HG03469 (cell line): ENCODE measurements at regions not wholly inside any gene's neighbourhood (a gene's known extent, or its start where the extent isn't known, plus 50 kb on each side); places are given as distances from the start of the nearest gene placed in this dataset.

Experiments
- ATAC-seq: cut with Tn5 transposase; IDR thresholded peaks from one replicate; pipeline ENCODE4 v1.9.1; 2021; ENCODE audit warnings: mild to moderate bottlenecking, moderate library complexity, moderate number of reproducible peaks; ENCODE audit not compliant: unreplicated experiment

DNA sequence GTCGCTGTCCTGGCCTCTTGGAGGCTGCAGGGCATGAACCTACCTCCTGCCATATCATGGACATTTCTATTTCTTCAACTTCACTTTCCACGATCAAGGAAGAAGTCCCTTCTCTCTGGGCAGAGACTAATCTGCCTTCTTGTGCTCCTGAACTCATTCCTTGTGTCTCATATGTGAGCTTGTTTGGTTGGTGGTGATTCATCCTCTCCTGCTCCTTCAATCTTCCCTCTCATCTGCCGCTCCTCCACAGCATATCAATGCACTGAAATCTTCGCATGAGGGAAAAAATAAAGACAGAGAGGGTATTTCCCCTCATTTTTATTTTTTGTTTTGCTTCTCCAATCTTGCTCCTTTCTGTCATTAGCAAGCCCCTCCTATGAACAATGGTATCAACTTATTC is 571.7 kb upstream of the GOT2 start:
- ATAC-seq = no peak

DNA sequence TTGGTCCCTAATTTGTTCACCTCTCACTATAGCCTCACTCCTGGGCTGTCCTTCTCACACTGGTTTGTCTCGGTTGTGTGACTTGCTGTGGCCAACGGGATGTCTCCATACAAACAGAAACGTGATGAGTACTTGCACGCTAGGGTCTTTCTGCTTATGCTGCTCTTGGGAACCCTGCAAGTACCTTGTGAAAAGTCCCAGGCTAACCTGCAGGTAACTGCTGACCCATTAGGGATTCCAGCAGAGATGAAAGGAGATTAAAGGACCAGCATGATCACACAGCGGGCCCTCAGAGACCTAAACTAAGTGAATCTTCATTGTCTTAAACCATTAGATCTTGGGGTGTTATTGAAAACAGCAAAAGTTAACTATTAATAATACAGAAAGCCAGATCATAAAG is 562.8 kb upstream of the GOT2 start:
- ATAC-seq = no peak

DNA sequence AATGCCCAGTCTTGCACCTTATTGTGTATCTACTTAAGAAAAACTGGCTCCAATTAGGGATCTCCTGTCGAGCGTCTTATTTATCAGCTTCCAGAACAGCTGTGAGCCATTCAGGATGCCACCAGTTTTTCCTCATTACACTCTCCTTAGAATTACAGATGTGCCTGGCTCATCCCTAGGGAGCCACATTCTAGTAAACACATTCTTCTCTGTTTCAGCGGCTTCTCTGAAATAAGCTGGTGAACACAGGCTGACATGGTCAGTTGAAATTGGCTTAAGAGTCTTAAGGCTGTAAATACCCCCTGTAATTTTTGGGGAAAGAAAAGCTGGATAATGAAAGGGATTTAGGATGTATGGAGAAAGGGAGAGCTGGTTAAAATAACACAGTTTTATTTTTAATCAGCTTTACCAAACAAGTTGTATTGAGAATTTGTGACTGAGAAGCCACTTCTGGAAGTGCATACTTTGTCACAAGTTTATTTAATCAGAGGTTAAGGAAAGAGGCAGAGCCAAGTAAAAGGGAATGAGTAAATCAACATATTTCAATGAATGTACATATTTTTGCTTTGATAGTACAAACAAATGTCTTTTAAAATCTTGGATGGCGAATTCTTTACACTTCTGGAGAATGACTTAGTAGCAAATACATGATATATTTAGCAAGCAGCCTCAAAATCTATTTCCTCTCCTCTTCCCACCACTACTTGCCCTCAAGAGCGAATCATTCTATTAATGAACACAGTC is 562.0 kb upstream of the GOT2 start:
- no peak for ATAC-seq

DNA sequence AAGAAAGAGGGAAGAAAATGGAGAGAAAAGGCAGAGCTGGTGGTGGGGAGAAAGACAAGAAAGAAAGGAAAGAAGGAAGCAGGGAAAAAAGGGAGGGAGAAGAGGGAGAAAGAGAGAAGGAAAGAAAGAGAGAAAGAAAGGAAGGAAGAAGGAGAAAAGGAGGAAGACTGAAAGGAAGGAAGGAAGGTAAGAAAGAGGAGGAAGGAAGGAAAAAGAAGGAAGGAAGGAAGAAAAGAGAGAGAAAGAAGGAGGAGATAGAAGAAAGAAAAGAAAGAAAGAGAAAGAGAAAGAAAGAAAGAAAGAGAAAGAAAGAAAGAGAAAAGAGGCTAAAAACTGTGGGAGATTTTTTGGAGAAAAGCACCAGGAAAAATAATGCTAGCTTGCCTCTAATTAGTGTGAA is 561.4 kb upstream of the GOT2 start:
- no peak for ATAC-seq

DNA sequence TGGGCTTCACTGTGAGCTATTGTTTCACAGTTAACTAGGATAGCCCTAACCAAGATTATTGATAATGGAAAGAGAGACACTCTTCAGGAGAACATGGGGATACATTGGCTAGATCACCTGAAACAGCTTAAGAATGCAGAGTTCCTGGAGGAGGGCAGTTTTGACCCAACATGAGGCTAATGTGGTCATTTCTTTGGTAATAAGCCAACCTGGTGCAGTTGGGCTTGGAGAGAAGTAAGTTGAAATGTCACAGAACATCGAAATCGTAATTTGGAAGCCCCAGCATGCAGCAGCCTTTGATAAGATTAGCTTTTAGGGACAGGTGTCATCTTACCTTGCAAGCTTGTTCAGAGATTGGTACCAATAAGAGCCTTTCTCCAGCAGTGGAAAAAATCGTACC is 556.6 kb upstream of the GOT2 start:
- no peak for ATAC-seq

DNA sequence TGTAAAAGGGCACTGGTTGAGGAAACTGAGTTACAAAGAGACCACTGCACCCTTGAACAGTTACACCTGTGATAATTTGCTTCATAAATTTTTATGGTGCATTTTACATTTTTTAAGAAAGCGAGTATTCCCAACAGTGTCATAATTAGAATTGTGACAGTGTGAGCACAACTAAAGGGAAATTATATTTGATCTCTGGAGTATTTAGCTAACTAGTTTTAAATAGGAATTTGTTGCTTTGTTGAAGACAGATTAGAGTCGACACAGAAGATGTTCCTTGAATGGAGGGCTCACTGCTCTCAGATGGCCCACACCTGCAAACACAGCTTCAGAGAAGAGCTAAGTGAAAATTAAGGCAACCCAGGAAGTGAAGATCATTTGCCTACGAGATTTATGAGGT is 555.0 kb upstream of the GOT2 start:
- no peak for ATAC-seq

DNA sequence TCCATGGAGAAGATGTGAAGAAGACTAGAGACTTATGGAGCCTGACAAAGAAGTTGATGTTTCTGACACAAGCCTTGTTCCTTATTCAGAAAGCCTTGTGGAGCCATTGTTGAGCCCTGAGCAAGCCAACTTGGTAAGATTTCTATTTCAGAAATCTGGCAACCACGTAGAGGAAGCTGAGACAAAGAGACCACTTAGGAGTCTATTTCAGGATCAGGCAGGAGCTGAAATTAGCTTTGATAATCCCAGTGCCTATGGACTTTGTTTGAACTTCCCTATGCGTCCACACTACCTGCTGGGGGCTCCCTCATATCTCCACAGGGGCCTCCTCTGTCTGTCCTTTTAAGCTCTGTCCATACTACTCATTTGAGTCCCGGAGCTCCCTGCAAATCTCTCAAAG is 540.0 kb upstream of the GOT2 start:
- ATAC-seq = no peak

DNA sequence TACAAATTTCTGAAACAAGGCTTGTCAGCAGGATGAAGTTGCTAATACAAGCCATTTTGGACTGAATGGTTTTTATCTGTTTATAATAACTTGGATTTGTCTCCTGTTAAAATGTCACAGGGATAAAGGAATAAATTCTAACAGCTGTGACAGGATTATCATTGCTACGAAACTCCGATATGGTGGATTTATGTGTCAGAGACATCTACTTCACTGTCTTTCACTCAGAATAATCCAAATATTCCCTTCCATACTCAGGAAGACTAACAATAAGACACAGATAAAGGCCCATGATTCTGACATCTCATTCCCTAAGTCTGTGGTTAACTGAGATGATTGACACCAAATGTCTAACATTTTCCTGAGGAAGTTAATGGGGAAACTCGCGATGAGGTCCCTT is 529.8 kb upstream of the GOT2 start:
- ATAC-seq = no peak

DNA sequence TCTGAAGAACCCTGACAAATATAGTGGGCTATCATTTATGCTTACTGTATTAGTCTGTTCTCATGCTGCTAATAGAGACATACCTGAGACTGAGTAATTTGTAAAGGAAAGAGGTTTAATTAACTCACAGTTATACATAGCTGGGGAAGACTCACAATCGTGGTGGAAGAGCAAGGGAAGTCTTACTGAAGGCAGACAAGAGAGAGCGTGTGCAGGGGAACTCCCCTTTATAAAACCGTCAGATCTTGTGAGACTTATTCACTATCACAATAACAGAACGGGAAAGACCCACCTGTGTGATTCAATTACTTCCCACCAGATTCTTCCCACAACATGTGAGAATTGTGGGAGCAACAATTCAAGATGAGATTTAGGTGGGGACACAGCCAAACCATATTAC is 526.8 kb upstream of the GOT2 start:
- no peak for ATAC-seq

DNA sequence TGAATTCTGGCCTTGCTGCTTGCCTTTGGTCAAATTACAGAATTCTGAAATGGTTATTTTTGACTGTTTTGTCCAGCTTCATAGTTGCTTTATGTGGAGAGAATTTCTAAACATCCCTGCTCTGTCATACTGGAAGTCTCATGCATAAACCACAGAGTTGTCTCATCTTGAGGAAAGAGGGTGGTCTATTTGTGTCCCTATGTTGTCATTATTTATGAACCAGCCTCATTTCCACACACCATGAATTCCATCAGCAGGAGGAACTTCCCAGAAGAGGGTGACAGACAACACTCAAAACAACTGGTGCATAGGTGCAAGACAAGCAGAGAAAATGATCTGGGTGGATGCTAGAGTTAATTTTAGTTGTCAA is 525.8 kb upstream of the GOT2 start:
- no peak for ATAC-seq

DNA sequence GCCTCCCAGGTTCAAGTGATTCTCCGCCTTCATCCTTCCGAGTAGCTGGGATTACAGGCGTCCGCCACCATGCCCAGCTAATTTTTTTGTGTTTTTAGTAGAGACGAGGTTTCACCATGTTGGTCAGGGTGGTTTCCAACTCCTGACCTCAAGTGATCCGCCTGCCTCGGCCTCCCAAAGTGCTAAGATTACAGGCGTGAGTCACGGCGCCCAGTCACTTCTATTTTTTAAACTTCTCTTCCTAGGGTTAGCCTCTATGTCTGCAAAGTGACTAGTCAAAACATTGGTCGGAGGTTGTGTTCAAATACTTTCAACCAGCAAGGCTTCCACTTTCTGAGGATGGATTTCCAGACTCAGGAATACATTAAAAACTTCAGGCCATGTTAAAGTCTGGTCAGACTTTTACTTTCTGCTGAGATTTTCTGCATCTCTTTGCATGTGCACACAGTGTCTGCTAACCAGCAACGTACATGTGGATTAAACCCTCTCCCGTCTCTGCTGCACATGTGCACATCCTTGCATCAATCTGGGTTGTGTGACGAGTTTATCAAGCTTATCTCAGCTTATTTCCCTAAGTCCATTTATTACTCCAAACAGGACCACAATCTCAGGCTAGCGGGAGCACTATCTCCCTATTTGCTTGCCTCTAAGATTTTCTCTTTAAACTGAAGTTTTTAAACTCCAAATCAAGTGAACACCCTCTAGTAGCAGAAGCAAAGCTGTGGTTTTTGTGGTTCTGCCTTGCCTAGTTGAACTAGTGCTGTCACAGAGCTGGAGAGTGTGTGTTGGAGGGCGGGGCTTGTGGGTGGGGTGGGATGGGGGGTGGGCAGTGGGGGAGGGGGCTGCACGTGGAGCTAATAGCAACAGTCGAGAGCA is 525.2 kb upstream of the GOT2 start:
- no peak for ATAC-seq

DNA sequence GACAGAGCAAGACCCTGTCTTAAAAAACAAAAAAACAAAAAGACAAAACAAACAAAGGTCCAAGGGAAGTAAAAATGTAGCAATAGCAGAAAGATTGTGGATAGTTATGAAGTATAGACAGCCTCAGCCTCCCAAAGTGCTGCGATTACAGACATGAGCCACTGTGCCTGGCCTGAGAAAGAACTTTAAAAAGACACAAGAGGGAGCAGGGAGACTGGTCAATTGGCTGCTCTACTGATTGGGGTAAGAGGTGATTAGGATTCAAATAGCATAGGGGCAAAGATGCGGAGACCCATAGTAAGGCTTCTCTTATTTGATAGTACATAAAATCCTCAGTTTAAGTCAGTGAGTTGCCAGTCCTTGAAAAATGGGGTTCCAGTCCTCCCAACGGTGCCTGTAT is 518.2 kb upstream of the GOT2 start:
- no peak for ATAC-seq

DNA sequence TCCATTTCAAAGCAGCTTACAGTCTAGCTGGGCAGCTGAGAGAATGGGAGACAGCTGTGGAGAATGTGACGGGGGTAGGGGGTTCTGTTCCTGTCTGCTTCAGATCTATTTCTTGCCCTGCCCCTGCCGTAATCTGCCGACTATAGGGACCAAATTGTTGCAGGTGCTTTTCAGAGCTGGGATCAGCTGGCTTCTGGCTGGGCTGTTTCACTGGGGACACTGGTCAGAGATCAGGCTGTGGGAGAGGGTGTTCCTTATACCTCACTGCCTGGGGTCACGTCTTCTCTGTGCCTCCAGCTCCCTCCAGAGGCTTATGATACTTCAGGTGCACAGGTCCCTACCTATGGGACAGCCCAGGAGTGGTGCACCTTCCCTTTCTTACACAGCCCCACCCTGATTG is 514.9 kb upstream of the GOT2 start:
- no peak for ATAC-seq

DNA sequence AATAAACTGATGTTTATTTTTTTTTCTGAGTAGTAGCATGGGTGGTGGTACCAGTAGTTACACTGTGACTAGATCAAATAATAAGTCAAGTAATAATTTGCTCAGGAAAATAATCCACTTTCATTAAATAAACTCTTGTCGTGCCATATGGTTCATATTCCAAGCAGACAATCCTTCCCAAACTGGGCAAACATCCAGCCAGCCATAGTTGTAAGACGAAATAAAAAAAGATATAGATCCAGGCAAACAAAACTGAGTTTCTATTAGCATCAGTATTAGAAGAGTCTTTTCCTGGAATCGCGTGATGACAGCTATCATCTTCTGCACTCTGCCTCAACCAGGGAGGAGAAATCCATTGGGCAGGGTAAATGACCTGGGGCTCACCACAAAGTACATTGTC is 508.4 kb upstream of the GOT2 start:
- ATAC-seq = no peak

DNA sequence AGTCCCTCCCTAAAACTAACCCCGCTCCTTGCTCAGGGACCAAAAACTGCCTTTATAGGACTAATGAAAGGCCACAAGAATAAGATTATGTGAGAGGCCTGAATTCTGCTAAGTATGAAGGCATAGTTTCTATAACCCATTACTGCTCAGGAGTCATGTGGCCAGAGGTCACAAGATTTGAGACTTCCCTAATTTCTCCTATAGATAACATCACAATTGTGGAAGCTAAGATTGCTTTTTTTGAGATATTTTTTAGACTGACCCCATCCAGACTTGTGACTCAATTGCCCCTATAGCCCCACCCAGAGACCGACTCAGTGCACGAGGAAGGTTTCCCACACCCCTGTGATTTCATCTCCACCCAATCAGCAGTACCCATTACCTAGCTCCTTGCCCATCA is 504.1 kb upstream of the GOT2 start:
- ATAC-seq = no peak

DNA sequence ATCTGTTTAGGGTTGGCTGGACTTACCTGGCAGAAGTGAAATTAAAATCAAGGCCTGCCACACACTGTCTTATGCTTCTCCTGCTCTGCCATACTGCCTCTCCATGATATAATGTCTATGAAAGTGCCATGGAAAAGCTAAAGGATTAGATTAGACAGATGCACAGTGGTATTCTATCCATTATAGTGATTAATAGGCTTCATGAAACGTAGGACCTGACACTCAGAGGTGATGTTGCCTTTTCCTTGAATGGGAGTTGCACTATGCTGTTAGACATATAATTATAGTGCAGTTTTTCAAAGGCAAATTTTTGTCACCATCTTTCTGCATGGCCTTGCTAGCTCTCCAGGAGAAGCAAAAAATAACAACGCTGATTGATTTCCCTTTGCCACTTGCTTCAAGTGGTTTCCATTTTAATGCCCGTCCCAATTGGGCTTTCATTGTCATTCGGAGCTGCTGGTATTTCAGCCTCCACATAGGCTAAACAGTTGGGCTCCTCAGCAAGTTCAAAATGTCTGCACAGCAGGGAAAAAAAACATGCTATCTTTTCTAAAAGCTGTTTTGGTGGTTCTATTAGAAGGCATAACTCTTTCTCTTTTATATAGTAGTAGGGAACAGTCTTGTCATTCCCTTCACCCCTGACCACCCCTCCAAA is 502.8 kb upstream of the GOT2 start:
- no peak for ATAC-seq

DNA sequence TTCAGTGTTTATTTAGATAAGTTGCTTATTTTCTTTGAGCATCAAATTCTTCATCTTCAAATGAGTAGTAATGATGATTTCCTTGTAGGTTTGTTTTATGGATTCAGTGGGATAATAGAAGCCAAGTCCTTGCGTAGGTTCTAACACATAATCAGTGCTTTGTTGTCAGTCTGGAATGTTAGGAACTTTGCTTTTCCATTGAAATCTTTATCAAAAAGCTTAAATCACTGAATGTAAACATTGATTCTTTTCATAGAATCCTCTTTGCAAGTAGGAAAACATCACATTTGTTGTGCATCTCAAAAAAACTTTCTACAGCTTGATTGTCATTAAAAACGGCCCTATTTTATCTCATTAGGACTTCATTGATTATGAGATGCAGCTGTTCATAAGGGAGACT is 490.3 kb upstream of the GOT2 start:
- no peak for ATAC-seq

DNA sequence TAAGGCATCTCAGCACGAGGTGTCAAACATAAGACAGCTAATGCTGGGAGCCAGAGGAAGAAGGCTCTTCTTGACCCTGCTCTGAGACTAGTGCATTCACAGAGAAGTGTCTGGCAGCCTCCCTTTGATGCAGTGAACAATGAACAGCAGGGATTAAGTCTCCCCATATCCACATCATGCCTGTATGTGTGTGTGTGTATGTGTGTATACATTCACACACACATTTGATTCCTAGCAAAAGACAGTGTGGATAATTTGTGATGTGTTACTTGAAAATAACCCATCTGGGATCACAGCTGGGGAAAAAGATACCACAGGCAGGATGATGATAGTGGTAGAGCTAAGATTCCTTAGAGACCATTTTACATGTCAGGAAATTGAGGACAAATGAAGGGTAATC is 485.9 kb upstream of the GOT2 start:
- no peak for ATAC-seq

DNA sequence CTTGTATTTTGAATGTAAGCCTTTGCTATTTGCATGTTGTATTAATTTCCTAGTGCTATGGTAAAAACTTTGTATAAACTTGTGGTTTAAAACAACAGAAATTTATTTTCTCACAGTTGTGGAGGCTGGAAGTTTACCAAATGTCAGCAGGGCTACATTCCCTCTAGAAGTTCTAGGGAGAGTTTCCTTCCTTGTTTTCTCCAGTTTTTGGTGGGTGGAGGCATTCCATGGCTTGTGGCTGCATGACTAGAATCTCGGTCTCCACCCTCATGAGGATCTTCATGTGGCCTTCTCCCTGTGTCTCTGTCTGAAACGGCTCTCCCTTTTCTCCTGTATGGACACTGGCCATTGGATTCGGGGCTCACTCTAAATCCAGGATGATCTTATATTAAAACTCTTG is 482.2 kb upstream of the GOT2 start:
- no peak for ATAC-seq

DNA sequence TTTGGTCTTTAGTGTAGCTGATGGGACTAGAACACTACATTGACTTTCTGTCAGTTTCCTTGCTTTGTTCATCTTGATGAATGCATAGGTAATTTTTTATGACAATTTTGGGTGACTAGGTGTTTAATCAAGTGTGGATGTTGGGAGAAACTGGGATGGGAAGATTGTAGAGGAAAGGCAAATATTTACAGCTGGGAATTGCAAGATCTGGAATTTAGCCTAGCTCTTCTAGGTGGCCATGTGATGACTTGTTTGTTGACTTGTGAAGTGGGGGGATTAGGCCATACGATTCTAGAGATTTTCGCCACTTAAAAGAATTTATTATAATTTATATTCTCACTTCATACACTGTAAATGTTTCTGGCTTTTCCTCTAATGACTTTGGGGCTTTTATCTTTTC is 480.3 kb upstream of the GOT2 start:
- no peak for ATAC-seq

DNA sequence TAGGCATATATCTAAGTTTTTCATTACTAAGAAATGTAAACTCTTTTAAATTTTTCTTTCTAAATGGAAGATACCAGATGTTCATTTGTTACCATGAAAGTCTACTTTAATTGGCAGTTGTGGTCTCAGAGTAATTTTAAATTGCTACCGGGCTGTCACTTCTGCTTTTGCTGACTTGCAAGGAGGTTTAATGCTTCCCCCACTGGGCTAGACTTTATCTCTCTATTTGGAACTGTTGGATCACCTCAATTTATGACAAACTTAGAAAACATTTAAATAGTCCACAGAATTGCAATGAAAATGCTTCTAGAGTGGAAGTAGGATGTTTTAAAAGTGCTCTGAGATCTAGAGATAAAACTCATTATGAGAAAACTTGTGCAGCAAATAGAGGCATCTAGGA is 479.8 kb upstream of the GOT2 start:
- no peak for ATAC-seq

DNA sequence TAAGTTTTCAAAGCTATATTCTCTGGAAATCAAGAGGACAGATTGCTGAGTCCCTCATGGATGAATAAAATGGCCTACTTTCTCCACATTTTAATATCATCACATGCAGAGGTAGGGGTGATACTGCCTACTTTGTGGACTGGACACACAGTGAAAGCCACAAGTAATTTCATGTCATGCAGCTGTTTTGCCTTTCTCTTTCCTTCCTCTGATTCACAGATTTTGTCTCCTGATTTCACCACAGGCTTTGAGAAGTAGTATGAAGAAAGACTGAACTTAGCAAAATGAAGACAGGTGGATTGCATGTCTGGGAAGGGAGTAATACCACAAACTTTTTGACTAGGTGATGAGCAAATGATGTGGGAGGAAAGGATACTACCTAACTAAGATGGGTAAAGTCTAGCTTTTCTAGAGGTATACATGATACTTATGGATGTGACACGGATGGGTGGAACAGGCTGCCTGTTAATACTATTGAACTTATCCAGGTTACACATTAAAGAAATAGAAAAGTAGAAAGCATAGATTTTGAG is 478.4 kb upstream of the GOT2 start:
- no peak for ATAC-seq
